MM.1S (cell line): ENCODE measurements at regions not wholly inside any gene's neighbourhood (a gene's known extent, or its start where the extent isn't known, plus 50 kb on each side); places are given as distances from the start of the nearest gene placed in this dataset.

ENCODE experiments used
- CTCF ChIP-seq: fragments of 300-600 bp; sonication (generic); IDR thresholded peaks from 2 replicates; pipeline ENCODE4 v1.5.1; 2016; ENCODE audit warnings: antibody characterized with exemption, low read length, mixed read lengths
- EZH2 ChIP-seq: fragments of 300-600 bp; sonication (generic); optimal IDR thresholded peaks from 2 replicates; pipeline ENCODE3; 2017; ENCODE audit warnings: low read depth, mild to moderate bottlenecking, antibody characterized with exemption, low read length, mixed read lengths

GRCh38 chr14:82182646-82183045 is 649.0 kb upstream of the SEL1L start:
- TF ChIP-seq CTCF (no peak), EZH2 (no peak)
